ENCODE measurements at regions not wholly inside any gene's neighbourhood (a gene's known extent, or its start where the extent isn't known, plus 50 kb on each side); places are given as distances from the start of the nearest gene placed in this dataset.

DNA sequence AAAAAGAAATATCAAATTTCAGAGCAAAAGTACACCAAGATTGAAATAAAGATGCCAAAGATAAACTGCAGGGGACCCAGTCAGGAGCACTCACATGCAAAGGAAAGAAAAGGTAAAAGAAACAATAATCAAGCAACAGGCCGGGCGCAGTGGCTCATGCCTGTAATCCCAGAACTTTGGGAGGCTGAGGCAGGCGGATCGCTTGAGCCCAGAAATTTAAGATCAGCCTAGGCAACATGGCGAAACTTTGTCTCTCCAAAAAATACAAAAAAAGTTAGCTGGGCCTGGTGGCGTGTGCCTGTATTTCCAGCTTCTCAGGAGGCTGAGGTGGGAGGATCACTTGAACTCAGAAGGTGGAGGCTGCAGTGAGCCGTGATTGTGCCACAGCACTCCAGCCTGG lies 107.6 kb upstream of the SMURF2 start:
- H3K4me2 ChIP-seq (ENCODE audit: low read length): no peak overlapping the region
- no peaks in the 10 kb centered on the region for H3K27me3 ChIP-seq (ENCODE audit: insufficient read depth, low read length)
- no peak overlapping the region for H2AFZ ChIP-seq (ENCODE audit: low read length)
- H3F3A ChIP-seq (ENCODE audit: insufficient read depth, low read length): no peaks in the 10 kb centered on the region
- H3K4me3 ChIP-seq (ENCODE audit: low read depth, low read length, poor library complexity, severe bottlenecking): no peak overlapping the region
- peaks cover 13% of the 10 kb centered on the region for H3K4me1 ChIP-seq (ENCODE audit: insufficient read depth, low read length, severe bottlenecking)
- H3K9me3 ChIP-seq (ENCODE audit: low read length): no peaks in the 10 kb centered on the region
- H3K27ac ChIP-seq (ENCODE audit: low read depth, low read length, poor library complexity, severe bottlenecking): no peak overlapping the region
- no peak for TF ChIP-seq EZH2 (IDR thresholded peaks at IDR 0.05; ENCODE audit: borderline replicate concordance, low read length)
- TF ChIP-seq, protein P1, sequence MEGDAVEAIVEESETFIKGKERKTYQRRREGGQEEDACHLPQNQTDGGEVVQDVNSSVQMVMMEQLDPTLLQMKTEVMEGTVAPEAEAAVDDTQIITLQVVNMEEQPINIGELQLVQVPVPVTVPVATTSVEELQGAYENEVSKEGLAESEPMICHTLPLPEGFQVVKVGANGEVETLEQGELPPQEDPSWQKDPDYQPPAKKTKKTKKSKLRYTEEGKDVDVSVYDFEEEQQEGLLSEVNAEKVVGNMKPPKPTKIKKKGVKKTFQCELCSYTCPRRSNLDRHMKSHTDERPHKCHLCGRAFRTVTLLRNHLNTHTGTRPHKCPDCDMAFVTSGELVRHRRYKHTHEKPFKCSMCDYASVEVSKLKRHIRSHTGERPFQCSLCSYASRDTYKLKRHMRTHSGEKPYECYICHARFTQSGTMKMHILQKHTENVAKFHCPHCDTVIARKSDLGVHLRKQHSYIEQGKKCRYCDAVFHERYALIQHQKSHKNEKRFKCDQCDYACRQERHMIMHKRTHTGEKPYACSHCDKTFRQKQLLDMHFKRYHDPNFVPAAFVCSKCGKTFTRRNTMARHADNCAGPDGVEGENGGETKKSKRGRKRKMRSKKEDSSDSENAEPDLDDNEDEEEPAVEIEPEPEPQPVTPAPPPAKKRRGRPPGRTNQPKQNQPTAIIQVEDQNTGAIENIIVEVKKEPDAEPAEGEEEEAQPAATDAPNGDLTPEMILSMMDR (IDR thresholded peaks at IDR 0.05; ENCODE audit: low read length): no peak
- no peaks in the 10 kb centered on the region for H3K79me2 ChIP-seq (ENCODE audit: insufficient read depth, low read length)
- H3K9ac ChIP-seq (ENCODE audit: low read length): no peak overlapping the region
- H3K9me2 ChIP-seq (ENCODE audit: low read depth, low read length): no peaks in the 10 kb centered on the region
- no peaks in the 10 kb centered on the region for H4K20me1 ChIP-seq (ENCODE audit: insufficient read depth, low read length)
- no peaks in the 10 kb centered on the region for H3K36me3 ChIP-seq (ENCODE audit: insufficient read depth, low read length)

GRCh38 chr17:64767269-64767997 lies 105.3 kb upstream of the SMURF2 start:
- H3K36me3 ChIP-seq (ENCODE audit: insufficient read depth, low read length): no peaks in the 10 kb centered on the region
- no peak overlapping the region for H3K4me2 ChIP-seq (ENCODE audit: low read length)
- no peaks in the 10 kb centered on the region for H4K20me1 ChIP-seq (ENCODE audit: insufficient read depth, low read length)
- no peaks in the 10 kb centered on the region for H3K79me2 ChIP-seq (ENCODE audit: insufficient read depth, low read length)
- H3F3A ChIP-seq (ENCODE audit: insufficient read depth, low read length): no peaks in the 10 kb centered on the region
- H3K9ac ChIP-seq (ENCODE audit: low read length): no peak overlapping the region
- H3K27me3 ChIP-seq (ENCODE audit: insufficient read depth, low read length): no peaks in the 10 kb centered on the region
- no peak overlapping the region for H3K4me3 ChIP-seq (ENCODE audit: low read depth, low read length, poor library complexity, severe bottlenecking)
- no peaks in the 10 kb centered on the region for H3K9me3 ChIP-seq (ENCODE audit: low read length)
- TF ChIP-seq, protein P1 (IDR thresholded peaks at IDR 0.05; ENCODE audit: low read length): no peak
- no peak for TF ChIP-seq EZH2 (IDR thresholded peaks at IDR 0.05; ENCODE audit: borderline replicate concordance, low read length)
- no peaks in the 10 kb centered on the region for H3K4me1 ChIP-seq (ENCODE audit: insufficient read depth, low read length, severe bottlenecking)
- no peak overlapping the region for H2AFZ ChIP-seq (ENCODE audit: low read length)
- H3K9me2 ChIP-seq (ENCODE audit: low read depth, low read length): no peaks in the 10 kb centered on the region
- H3K27ac ChIP-seq (ENCODE audit: low read depth, low read length, poor library complexity, severe bottlenecking): no peak overlapping the region

DNA sequence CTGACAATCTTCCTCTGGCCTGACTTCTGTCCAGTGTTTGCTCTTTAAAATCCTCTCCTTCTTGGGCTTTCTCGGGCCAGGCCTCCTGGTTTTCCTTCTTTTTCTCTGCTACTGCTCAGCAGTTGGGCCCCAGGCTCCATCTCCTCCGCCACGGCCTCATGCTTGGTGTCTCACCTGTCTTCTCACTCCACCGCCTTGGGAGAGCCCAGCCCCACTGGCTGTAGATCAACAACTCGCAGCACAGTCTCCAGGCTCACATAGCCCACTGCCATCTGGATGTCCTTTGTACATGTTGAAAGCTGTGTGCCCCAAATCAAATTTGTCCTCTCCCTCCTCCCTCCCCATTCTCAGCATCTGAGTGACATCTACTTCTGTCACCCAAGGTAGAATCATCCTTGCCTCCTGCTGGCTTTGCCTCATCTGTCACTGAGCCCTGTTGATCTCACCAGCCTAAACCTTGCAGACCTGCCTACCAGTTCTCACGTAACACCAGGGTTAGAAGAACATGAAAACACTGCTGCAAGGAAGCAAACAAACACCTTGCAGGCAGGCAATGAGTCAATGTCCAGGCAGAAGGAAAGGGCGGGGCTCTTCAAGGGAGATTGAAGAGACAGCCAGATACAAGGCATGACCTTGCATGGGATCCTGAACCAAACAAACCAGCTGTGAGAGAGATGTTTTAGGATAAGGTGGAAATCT lies 103.2 kb upstream of the SMURF2 start:
- no peak for TF ChIP-seq EZH2 (IDR thresholded peaks at IDR 0.05; ENCODE audit: borderline replicate concordance, low read length)
- Histone ChIP-seq H3K79me2 (ENCODE audit: insufficient read depth, low read length) (no peaks in the 10 kb centered on the region), H3K27me3 (ENCODE audit: insufficient read depth, low read length) (no peaks in the 10 kb centered on the region), H3K9me3 (ENCODE audit: low read length) (no peaks in the 10 kb centered on the region), H2AFZ (ENCODE audit: low read length) (no peak overlapping the region), H3K36me3 (ENCODE audit: insufficient read depth, low read length) (peaks cover 5% of the 10 kb centered on the region; the same call in 1 of the 2 replicates), H3K9ac (ENCODE audit: low read length) (no peak overlapping the region), H3F3A (ENCODE audit: insufficient read depth, low read length) (no peaks in the 10 kb centered on the region), H3K4me3 (ENCODE audit: low read depth, low read length, poor library complexity, severe bottlenecking) (no peak overlapping the region), H3K27ac (ENCODE audit: low read depth, low read length, poor library complexity, severe bottlenecking) (no peak overlapping the region), H3K9me2 (ENCODE audit: low read depth, low read length) (no peaks in the 10 kb centered on the region), H3K4me2 (ENCODE audit: low read length) (no peak overlapping the region), H4K20me1 (ENCODE audit: insufficient read depth, low read length) (no peaks in the 10 kb centered on the region), H3K4me1 (ENCODE audit: insufficient read depth, low read length, severe bottlenecking) (no peaks in the 10 kb centered on the region)
